ENCODE measurements at regions not wholly inside any gene's neighbourhood (a gene's known extent, or its start where the extent isn't known, plus 50 kb on each side); places are given as distances from the start of the nearest gene placed in this dataset.
"Not testable (repeated sequence)": the region's sequence is repeated elsewhere in the genome, so short reads cannot be mapped to it uniquely, and the experiment has no call there.

GRCh38 chr4:164115236-164115635 lies 620.7 kb downstream of the TMA16 start:
- no peak for DNase-seq

- no peak for DNase-seq
Observed at GRCh38 chr4:164116286-164116685, 621.8 kb downstream of the TMA16 start.

DNA sequence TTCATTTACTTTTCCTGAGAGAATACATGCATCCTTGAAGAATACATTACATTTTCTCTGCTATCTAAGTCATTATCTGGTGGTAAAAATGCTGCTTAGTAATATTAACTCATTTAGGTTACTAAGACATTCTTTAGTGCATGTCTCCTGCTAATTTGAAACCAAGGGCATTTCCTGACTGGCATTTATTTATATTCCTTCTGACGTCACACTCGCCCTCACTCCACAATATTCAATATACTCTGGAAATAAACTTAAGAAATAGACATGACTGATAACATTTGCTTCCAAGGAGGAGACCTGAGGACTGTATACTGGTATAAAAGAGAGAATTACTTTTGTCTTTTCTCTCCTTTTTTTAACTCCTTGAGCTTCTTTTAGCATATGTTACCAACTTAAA lies 619.5 kb upstream of the SMIM31 start:
- DNase-seq: no peak

DNA sequence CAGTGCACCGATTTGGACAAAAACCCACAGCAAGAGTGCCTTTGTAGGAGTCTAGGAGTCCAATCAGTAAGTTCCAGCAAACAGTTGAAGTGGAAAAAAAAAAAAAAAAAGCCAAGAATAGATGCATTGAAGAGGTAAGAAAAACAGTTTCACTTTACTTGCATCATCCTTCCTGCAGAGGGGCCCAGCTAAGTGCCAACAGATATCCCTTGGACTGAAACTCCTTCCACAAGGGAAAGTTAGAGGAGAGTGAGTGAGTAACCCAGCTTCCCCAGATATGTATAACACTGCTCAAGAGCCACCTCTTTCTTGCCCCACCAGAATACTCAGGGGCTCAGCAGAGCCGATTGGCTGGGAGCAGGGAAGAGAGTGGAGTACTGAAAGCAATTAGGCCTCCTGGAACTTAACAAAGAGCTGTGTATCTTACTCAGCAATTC lies 617.7 kb upstream of the SMIM31 start:
- DNase-seq: no peak

DNA sequence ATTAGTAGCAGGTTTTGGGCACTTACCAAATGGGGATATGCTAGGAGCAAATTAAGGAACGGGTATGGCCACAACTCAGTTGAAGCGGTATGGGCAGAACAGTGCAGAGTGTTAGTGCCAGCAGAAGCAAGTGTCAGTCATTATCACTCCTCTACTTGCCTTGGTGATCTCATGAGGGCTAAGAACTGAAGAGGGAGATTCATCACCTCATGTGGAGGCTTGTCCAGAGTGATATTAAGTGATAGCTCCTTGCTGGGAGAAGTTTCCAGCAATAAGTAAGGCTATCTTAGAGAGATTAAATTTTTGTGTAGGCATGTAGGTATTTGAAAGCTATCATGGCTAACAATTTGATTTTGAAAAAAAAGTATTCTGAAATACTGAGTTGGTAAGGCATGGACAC lies 615.4 kb upstream of the SMIM31 start:
- no peak for DNase-seq

DNA sequence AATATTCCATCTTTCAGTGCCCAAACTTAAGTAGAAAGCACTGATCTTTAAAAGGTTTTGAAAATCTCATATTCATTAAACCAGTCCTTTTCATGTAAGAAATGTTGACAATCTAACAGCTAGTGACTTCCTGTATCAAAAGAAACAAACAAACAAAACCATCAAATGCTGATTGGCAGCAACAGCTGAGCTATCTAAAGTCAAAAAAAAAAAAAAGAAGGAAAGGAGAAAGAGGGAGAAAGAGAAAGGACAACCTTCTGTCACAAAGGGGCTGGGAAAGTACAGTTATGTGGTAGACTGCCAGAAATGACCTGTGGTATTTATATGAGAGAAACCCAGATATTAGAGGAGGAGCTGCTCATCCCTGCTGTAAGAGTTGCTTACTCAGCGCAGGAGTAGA lies 614.6 kb upstream of the SMIM31 start:
- DNase-seq: no peak

DNA sequence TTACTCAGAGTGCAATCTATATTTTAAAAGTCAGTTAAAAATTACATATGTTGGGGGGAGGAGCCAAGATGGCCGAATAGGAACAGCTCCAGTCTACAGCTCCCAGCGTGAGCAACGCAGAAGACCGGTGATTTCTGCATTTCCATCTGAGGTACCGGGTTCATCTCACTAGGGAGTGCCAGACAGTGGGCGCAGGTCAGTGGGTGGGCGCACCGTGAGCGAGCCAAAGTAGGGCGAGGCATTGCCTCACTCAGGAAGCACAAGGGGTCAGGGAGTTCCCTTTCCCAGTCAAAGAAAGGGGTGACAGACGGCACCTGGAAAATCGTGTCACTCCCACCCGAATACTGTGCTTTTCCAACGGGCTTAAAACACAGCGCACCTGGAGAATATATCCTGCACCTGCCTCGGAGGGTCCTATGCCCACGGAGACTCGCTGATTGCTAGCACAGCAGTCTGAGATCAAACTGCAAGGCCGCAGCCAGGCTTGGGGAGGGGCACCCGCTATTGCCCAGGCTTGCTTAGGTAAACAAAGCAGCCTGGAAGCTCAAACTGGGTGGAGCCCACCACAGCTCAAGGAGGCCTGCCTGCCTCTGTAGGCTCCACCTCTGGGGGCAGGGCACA lies 612.1 kb upstream of the SMIM31 start:
- DNase-seq: not testable (repeated sequence)

- DNase-seq: no peak
Observed at GRCh38 chr4:164154416-164154815, 599.5 kb upstream of the SMIM31 start.

DNA sequence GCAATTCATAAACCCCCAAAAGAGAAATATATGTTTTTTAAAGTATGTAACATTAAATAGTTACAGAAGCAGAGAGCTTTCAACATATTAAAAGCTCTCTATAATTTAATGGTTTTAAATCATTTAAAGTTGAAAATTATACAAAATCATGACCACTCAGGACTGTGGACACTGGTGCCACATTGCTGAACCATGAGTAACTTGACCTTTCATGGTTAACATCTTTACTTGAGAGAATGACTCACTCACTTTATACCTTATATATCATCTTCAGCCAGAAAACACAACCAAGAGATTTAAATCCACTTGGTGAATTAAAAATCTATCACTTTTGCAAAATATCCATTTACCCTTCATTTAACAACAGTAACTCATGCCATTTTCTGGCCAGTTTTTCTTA lies 584.3 kb upstream of the SMIM31 start:
- DNase-seq: no peak

DNA sequence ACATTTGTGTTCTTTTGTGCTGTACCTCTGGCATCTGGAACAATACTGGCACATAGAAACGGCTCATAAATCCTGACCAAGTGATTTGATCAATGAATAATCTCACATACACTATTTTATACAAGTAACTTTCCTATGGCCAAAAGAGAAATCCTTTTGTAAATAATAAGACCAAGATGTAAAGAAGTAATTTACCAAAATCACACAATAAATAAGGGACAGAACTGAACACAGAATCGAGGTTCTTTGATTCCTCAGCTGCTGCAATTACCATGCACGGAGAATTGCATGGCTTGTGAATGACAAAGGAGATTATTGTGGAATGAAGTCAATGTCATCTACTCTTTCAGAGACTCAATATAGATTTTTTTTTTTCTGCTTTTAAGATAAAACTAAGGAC lies 576.8 kb upstream of the SMIM31 start:
- DNase-seq: no peak

DNA sequence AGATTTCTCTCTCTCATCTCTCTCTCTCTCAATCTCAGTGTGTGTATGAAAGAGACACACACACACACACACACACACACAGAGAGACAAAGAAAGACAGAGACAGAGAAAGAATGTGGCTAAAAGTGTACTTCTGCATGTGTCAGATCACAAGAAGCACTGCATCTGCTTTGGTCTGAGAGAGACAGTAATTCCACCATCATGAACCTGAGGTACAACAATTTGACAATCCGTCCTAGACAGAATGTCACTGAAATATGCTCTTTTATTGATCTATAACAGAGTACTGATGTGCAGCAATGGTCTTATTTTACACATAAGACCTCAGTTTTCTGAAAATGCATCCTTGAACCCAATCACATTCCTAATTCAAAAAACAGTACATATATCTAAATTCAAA lies 576.2 kb upstream of the SMIM31 start:
- no peak for DNase-seq

- DNase-seq: peak; percentile 6
Observed at GRCh38 chr4:164188236-164188635, 565.7 kb upstream of the SMIM31 start.

- DNase-seq: no peak
Observed at GRCh38 chr4:164192844-164193243, 561.1 kb upstream of the SMIM31 start.

DNA sequence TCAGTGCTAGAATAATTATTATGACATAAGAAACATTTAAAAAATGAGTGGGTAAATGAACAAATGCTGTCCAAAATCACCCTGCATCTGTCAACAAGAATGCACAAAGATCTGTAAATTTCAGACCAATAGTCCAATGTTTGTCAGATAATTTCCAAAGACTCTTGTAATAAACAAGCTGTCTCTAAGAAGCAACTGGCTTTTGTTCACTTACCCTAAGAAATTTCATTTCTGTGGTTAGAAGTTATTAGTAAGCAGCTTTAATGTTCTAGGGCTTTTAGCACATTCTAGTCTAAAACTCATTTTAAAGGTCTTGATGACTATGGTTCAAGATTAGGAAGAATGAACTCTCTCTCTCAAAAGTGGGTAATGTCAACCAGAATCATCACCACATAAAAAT lies 560.3 kb upstream of the SMIM31 start:
- no peak for DNase-seq

- DNase-seq: no peak
Observed at GRCh38 chr4:164197556-164197955, 556.4 kb upstream of the SMIM31 start.

DNA sequence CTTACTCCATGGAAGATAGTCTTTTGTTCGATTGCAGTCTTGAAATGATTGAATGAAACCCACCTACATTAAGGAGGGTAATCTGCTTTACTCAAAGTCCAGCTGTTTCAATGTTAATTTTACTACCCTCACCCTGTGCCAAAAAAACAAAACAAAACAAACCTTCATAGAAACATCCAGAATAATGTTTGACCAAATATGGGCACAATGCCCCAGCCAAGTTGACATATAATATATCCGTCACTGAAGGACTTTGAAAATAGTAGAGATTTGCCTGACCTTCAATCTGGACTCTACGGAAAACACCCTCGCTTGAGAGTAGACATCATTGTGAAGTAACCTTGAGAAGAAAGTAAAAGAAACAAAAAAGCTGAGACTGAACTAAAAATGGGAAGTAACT lies 550.5 kb upstream of the SMIM31 start:
- no peak for DNase-seq

DNA sequence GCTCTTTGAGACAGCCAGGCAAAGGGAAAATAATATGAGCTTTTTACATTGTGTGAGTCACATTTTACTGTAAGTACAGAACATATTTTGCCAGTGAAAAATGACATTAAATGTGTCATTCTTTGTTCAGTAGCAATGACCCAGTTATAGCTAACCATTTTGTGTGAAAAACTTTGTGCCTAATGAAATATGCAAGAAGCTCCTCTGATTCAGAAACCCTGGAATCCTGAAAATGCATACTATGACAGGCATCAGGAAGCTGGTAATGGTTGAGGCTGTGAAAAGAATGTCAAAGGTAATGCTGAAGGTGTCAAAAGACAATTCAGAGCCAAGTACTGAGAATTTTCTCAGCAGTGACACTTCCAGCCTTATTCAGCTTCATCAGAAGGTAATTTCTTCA lies 549.5 kb upstream of the SMIM31 start:
- no peak for DNase-seq

DNA sequence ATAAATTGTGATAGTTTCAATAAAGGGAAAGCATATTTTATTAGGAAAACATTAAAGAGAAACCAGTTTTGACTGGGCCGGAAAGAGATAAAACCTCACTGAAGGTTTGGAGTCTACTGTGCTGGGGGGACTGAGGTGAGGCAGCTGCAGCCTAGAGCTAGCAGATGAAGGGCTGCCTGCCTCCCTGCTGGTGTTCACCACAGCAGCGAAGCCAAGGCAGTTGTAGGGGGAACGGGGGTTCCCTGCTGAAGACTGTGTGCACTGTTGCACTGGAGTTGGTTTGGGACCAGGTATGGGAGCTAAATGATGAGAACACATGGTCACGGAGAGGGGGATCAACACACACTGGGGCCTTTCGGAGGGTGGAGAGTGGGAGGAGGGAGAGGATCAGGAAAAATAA lies 546.5 kb upstream of the SMIM31 start:
- no peak for DNase-seq

DNA sequence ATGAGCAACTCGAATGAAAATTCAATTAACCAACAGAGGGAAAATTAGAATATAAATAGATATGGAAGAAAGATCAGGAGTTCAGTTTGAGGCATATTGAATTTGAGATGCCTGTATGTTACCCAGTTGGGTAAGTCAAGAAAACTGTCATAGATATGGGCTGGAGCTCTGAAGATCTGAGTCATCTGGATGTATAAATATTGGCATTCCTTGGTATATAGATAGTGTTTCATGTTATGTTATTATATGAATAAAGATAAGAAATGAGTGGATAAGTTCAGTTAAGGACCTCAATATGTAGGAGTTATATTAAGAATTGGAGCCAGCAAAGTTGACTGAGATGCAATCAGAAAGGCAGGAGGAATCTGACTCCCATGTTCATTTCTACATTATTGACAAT lies 543.6 kb upstream of the SMIM31 start:
- DNase-seq: no peak

- no peak for DNase-seq
Observed at GRCh38 chr4:164212134-164212533, 541.8 kb upstream of the SMIM31 start.

DNA sequence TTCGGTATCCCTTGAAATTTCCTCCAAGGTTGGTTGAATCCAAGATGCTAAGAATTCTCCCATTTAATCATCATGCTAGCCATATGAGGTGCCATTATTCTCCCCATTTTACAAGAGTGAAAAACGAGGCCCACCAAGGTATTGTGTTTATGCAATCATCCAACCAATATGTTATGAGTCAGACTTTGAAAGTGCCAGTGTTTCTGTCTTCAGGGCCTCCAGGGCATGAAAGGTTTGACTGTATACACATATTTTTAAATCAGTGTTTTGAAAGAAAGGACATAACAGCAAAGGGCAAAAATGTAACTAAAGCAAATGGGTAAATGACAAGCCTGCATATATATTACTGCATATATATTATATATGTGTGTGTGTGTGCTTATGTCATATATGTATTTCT lies 541.2 kb upstream of the SMIM31 start:
- no peak for DNase-seq

DNA sequence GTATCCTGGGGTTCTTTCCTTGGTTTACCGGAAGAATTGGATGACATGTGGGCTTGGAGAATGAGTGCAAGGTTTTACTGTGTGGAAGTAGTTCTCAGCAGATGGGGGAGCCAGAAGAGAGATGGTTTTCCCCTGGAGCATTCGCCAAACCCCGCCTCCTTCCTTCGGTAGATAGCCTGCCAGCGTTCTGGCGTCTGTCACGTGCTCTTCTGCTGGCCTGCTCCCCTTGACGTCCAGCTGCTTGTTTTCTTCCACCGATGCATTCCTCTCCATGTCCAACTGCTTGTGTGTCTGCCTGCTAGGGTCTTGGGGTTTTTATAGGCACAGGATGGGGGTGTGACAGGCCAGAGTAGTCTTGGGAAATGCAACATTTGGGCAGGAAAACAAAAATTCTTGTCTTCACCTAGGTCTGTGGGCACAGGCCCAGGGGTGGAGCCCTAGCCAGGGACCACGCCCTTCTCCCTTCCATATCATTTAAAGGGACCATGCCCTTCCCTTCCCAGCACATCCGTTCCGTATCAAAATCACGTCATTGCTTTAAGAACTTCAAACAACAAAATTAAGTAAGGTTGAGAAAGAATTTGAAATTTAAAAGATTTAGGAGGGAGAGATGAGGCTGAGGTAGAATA lies 538.7 kb upstream of the SMIM31 start:
- peak; percentile 38 for DNase-seq

- no peak for DNase-seq
Observed at GRCh38 chr4:164221631-164222030, 532.3 kb upstream of the SMIM31 start.

GRCh38 chr4:164224871-164225270 lies 529.1 kb upstream of the SMIM31 start:
- no peak for DNase-seq

DNA sequence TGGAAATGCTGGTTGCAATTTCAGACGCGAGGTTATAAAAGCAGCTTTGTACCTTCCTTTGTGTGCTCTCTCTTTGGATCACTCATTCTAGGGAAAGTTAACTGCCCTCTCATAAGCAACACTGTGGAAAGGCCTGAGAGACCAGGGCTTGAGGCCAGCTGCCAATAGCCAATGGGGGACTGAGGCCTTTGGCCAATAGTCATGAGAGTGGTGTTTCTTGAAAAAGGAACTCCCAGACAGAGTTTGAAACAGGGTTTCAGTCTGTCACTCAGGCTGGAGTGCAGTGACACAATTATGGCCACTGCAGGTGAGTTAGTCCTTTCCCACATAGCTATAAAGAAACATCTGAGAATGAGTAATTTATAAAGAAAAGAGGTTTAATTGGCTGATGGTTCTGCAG lies 524.7 kb upstream of the SMIM31 start:
- no peak for DNase-seq

Data from NCI-H748 treated with DMSO at 0.1 percent for 48 hours (cell line).